Gastroesophageal sphincter (tissue), 3 donors: ENCODE measurements at regions not wholly inside any gene's neighbourhood (a gene's known extent, or its start where the extent isn't known, plus 50 kb on each side); places are given as distances from the start of the nearest gene placed in this dataset.

Source experiments
- CTCF ChIP-seq, 4 experiments: fragments of 200-600 bp in 2 of 4; fragments of 450-650 bp in 2 of 4; sonication (generic) in 1 of 4; IDR thresholded peaks; one replicate each; pipeline ENCODE4 v1.5.1; 2017 to 2019; ENCODE audit warnings: antibody characterized with exemption in 4 of 4, mild to moderate bottlenecking in 2 of 4, moderate library complexity in 2 of 4
- EP300 ChIP-seq: sonication (generic); formaldehyde crosslinking; IDR thresholded peaks from one replicate; pipeline ENCODE4 v1.6.1; 2017; ENCODE audit warnings: antibody characterized with exemption, mild to moderate bottlenecking
- POLR2A ChIP-seq, 2 donors: fragments of 450-650 bp; IDR thresholded peaks; one replicate each; pipeline ENCODE4 v1.6.1; 2017; ENCODE audit warnings: antibody characterized with exemption in 2 of 2, mild to moderate bottlenecking in 2 of 2, moderate library complexity in 1 of 2
- POLR2AphosphoS5 ChIP-seq: sonication (generic); formaldehyde crosslinking; IDR thresholded peaks from one replicate; pipeline ENCODE4 v1.6.1; 2017; ENCODE audit warnings: antibody characterized with exemption

- TF ChIP-seq POLR2A (IDR thresholded peaks at IDR 0.05) (no peak), CTCF (IDR thresholded peaks at IDR 0.05) (no peak), POLR2AphosphoS5 (no peak), EP300 (no peak)
These were observed 438.7 kb downstream of the BCKDHB start for GRCh38 chr6:80544976-80545722.
